Forelimb muscle (tissue), 1 donor: ENCODE measurements at regions not wholly inside any gene's neighbourhood (a gene's known extent, or its start where the extent isn't known, plus 50 kb on each side); places are given as distances from the start of the nearest gene placed in this dataset.
"Not testable (repeated sequence)": the region's sequence is repeated elsewhere in the genome, so short reads cannot be mapped to it uniquely, and the experiment has no call there.

Source experiments
- DNase-seq: peaks from one replicate; pipeline ENCODE4 v3.0.0-alpha.2; 2013; ENCODE audit warnings: low read depth

DNA sequence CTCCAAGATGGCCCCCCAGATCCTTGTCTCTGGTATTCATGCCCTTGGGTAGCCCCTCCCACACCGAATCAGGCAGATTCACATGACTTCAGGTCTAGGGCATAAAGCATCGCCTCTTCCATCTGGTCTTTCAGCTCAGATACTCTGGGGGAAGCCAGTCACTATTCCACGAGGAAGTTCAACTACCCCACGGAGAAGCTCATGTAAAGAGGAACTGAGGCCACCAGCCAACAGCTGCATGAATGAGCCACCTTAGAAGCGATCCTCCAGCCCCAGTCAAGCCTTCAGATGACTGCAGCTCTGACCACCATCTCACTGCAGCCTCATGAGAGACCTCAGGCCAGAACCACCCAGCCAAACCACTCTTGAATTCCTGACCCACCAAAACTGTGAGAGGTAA lies 54.1 kb downstream of the SOCS3 start:
- no peak for DNase-seq

- DNase-seq: peak; percentile 56
Measured at GRCh38 chr17:78304549-78305037, 55.3 kb downstream of the SOCS3 start.

DNA sequence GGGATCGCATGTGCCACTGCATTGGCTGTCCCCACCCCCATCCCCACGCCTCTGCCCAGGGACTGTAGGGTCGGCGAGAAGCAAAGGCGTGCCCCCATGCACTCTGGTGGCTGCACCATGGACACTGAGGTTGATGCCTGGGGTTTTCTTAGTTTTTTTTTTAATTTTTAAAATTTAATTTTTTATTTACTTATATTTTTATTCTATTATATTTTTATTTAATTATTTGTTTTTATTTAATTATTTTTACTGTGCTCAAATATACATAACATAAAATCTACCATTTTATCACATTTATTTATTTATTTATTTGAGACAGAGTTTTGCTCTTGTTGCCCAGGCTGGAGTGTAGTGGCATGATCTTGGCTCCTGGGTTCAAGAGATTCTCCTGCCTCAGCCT lies 57.4 kb downstream of the SOCS3 start:
- no peak for DNase-seq

- no peak for DNase-seq
Measured at GRCh38 chr17:78301821-78302213, 58.1 kb downstream of the SOCS3 start.

DNA sequence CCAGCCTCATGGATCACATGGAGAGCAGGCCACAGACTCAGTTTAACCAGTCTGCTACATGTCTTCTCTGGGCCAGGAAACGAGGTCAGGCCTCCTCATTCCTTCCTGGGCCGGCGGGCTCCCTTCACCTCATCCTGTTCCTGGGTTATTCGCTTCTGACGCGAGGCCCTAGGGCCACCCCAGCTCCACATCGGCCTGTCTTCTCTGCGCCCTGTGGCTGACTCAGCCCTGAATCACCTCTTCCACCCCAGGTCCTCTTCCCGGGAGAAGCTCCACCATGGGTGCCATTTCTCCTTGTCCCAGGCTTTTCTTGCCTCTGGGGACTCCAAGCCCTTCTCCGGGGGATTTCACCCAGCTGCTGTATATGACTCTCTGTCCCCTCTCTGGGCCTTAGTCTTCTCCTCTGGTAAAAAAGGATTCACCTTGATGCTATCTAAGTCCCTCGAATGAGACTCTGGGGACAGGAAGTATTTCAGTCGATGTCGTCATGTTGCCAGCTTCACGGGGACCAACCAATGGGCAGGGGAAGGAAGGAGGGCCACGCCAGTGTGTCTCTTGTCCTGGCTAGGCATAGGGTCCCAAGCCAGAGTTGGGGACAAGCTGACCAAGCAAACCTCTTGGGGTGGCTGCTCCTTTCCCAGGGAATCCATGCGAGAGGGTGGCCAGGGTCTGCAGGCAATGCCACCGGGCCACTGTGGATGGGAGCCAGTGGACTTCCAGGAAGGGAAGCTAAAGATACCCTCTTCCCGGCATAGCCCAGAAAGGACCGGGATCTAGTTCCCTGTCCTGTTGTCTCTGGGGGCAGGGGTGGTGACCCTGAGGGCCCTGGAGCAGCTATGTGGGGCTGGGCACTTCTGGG lies 58.7 kb downstream of the SOCS3 start:
- DNase-seq: no peak

DNA sequence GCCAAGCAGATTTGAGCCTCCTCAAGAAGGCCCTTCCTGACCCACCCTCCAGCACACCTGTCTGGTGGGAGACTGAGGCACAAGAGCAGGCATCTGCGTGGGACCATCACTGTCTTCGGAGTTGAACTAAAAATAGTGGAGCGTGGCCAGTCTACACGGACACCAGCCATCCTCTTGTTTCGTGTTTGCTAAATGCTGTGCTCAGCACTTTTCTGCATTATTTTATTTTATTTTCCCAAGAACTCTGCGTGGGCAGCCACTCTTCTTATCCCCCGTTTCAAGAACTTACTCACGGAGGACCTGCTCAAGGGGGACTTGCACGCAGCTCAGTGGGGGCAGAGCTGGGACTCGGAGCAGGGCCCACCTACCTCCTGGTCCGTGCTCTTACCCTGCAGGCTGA lies 60.8 kb downstream of the SOCS3 start:
- DNase-seq: no peak

DNA sequence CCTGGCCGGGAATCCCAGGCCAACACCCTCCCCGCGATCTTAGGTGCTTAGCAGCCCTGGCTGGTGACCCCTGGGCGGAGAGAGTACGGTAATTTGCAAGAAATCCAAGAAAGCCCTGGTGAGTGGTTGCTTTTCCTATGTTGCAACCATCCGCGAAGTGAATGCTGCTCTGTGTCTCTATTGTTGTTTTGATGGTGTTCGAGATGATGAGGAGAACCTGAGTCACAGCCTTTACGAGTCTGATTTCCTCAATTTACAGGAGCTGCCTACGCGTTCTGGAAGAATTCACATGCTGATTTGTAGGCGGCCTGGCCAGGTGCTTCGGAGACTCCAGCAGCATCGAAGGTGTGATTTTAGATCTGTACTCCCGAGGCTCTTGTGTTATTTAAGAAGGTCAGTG lies 63.3 kb downstream of the TMEM235 start:
- DNase-seq: no peak

- no peak for DNase-seq
Measured at GRCh38 chr17:78294356-78294755, 62.9 kb downstream of the TMEM235 start.

DNA sequence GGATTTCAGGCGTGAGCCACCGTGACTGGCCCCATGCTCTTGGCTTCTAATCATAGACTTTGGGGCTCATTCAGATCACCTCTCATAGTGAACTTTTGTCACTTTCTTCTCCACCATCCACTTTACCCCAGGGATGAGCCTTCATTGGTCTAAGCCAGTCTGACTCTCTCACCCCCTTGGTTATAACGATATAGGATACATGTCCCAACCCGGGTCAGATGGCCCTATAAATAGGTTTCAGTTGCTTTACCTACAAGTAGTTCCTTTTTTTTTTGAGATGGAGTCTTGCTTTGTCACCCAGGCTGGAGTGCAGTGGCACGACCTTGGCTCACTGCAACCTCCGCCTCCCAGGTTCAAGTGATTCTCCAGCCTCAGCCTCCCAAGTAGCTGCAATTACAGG lies 61.7 kb downstream of the TMEM235 start:
- not testable (repeated sequence) for DNase-seq

DNA sequence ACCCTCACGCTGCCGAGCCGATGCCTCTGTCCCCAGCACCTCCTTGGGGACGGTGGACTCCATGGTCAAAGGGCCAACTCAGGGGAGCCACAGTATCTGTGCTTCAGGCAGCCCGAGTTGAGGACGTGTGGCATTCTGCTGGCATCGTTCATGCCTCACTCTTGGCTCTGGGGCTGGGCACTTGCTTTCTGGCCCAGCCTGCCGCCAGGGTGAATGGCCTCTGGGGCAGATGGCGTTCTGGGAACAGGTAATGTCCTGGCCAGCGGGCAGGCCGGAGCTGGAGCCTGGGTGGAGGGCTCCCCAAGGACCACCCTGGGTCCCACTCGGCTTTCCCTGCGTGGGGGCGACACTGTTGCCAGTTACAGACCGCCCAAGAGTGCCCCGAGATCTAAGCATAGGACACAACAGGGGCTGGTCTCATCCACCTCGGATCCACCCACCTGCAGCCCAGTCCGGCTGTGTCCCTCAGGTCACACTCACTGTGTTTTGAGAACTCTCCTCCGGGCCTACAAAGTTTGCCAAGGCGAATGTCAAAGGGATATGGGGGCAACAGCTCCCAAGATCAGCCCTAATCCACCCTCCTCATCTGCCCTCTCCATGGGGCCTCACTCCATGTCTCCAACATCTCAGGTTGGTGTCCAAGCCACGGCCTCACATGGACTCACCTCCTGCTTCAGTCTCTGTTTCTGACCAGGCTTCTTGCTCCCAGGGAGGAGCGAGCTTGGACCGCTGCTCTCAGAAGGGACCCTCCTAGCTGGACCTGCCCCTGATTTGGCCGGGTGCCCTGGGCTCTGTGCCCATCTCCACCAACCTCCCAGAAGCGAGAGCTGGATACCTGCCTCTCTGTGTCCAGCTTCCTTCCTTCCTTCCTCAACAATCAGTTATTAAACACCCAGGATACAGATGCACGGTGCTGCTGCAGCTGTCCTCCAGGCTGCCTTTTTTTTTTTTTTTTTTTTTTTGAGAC lies 60.8 kb downstream of the TMEM235 start:
- DNase-seq: no peak

GRCh38 chr17:78290721-78291120 lies 59.3 kb downstream of the TMEM235 start:
- no peak for DNase-seq
